Stimulated activated naive CD8-positive, alpha-beta T cell treated with anti-CD3 and anti-CD28 coated beads, Interleukin-15, Interleukin-2, amounts not matched to agents 100 ng/mL and 50 ng/mL, for 24 hours (primary cell): ENCODE measurements at regions not wholly inside any gene's neighbourhood (a gene's known extent, or its start where the extent isn't known, plus 50 kb on each side); places are given as distances from the start of the nearest gene placed in this dataset.
A peak's percentile ranks its signal among the peaks of the same experiment; 100 is the strongest.

Experiments
- H3K27ac Mint-ChIP-seq: one replicate; pipeline ENCODE4 v1.8.0; 2021; ENCODE audit warnings: mild to moderate bottlenecking, mixed read lengths
- H3K27me3 Mint-ChIP-seq: one replicate; pipeline ENCODE4 v1.8.0; 2021; ENCODE audit warnings: mixed read lengths
- H3K36me3 Mint-ChIP-seq: one replicate; pipeline ENCODE4 v1.8.0; 2021; ENCODE audit warnings: low read depth, mixed read lengths
- H3K4me1 Mint-ChIP-seq: one replicate; pipeline ENCODE4 v1.8.0; 2021; ENCODE audit warnings: low read depth, mixed read lengths
- H3K4me3 Mint-ChIP-seq: one replicate; pipeline ENCODE4 v1.8.0; 2021; ENCODE audit warnings: mild to moderate bottlenecking, mixed read lengths
- H3K9me3 Mint-ChIP-seq: one replicate; pipeline ENCODE4 v1.8.0; 2021; ENCODE audit warnings: mixed read lengths

DNA sequence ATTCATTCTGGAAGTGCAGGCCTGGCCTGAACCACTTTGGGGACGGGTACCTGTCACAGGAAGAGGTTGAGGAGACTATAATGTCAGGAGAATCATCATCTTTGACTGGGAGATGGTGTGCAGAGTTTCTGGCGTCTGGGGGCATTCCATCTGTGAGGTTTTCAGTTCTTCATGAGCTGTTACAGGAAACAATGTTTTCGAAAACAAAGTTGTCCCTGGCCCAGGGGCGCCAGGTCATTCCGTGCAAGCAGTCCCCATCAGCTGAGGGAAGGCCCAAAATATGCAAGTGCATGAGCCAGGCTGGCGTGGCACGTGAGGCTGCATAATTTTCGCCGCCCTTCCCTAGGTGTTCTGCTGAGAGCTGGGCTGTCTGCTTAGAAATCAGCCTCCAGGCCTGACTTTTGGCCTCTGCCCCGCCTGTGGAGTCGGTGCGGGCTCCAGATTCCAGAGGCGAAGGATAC, 68.4 kb upstream of the ATP5PO start:
- Mint-ChIP-seq H3K9me3 (peaks cover 5% of the 10 kb centered on the region), H3K4me1 (peaks cover 46% of the 10 kb centered on the region), H3K27ac (peak overlapping the region; percentile 92), H3K4me3 (no peak overlapping the region), H3K36me3 (peaks cover 4% of the 10 kb centered on the region), H3K27me3 (peaks cover 3% of the 10 kb centered on the region)

DNA sequence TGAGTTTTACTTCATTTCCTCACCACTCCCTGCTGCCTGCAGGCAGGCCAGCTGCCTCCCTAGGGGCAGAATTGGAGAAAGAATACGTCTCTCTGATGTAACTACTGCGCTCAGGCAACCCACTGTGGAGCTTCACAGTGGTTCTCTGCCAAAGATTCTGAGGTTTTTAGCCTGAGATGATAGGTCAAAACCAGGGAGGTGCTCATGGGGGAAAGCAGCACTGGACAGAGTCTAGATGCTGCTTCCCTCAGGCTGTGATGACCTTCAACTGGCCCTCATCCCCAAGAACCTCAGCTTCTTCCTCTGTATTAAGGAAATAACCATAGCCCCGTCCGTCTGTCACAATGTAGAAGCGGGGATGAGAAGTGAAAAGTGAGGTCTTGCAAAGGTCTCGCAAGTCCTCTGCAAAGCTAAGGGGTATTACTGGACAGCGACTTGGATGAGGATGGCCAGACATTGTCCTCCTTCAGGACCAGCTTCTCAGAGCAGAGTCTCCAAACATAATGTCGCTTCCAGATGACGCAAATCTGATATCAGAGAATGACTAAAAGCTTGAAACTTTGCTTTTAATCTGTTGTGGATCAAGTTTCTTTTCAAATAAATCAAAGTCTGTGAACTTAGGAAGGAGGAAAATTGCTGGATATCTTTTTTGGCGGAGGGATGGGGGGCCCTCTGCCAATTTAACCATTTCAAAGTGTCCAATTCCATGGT, 65.9 kb upstream of the ATP5PO start:
- Mint-ChIP-seq H3K4me3 (no peak overlapping the region), H3K36me3 (peaks cover 4% of the 10 kb centered on the region), H3K27ac (no peak overlapping the region), H3K9me3 (peaks cover 8% of the 10 kb centered on the region), H3K27me3 (peaks cover 3% of the 10 kb centered on the region), H3K4me1 (peaks cover 71% of the 10 kb centered on the region)

DNA sequence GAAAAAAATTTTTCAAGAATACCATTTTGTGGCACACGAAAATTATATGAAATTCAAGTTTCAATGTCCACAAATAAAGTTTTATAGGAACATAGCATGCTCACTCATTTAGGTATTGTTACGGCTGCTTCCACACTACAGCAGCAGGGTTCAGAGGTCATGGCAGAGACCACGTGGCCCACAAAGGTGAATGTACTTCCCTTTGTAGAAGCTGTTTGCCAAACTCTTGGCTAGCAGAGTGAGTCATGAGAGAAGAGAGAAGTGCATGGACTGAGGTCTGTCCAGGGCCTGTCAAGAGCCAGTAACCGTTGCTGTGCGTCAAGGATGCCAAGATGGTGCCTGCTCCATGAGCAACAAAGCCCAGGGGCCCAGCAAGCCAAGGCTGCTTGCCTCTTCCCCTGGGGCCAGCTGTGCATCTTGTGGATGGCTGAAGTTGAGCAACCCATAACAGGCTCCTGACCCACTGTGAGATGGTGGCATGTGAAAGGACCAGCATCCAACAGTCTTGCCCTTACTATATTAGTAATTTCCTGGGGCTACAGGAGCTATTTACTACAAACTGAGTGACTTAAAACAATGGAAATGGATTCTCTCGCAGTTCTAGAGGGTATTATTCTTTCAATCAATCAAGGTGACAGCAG, 64.8 kb upstream of the ATP5PO start:
- Mint-ChIP-seq H3K4me1 (peaks cover 77% of the 10 kb centered on the region), H3K36me3 (peaks cover 4% of the 10 kb centered on the region), H3K4me3 (no peak overlapping the region), H3K27ac (no peak overlapping the region), H3K9me3 (peaks cover 8% of the 10 kb centered on the region), H3K27me3 (peaks cover 3% of the 10 kb centered on the region)

DNA sequence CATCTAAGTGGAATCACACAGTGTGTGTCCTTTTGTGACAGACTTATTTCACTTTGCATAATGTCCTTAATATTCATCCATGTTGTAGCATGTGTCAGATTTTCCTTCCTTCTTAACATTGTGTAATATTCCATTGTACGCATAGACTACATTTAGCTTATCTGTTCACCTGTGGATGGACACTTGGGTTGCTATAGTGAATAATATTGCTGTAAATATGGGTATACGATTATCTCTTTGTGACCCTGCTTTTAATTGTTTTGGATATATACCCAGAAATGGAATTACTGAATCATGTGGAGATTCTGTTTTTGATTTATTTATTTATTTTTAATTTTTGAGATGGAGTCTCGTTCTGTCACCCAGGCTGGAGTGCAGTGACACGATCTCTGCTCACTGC, 63.0 kb upstream of the ATP5PO start:
- Mint-ChIP-seq H3K9me3 (peaks cover 3% of the 10 kb centered on the region), H3K27ac (peak overlapping the region; percentile 56), H3K4me1 (peaks cover 76% of the 10 kb centered on the region), H3K36me3 (no peaks in the 10 kb centered on the region), H3K4me3 (no peak overlapping the region), H3K27me3 (no peaks in the 10 kb centered on the region)

DNA sequence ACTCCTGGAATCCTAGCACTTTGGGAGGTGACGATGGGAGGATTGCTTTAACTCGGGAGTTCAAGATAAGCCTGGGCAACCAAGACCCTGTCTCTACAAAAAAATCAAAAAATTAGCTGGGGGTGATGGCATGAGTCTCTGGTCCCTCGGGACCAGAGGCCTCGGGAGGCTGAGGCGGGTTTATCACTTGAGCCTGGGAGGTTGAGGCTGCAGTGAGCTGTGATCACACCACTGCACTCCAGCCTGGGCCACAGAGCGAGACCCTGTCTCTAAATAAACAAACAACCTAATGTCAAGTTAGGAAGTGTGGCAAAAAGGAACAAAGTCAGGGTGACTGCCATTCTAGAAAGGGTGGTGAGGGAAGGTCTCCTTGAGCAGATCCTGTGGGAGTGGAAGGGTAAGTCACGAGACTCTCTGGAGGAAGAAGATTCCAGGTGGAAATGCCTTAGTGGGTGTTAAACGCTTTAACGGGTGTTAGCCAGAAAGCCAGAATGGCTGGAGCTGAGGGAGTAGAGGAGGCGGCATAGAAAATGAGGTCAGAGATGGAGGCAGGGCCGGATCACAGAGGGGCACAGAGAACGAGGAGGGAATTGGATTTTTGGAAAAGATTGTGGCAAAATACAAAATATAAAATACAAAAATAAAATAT, 62.2 kb upstream of the ATP5PO start:
- Mint-ChIP-seq H3K4me1 (peaks cover 73% of the 10 kb centered on the region), H3K4me3 (no peak overlapping the region), H3K27ac (peak overlapping the region; percentile 100), H3K9me3 (peaks cover 3% of the 10 kb centered on the region), H3K27me3 (no peaks in the 10 kb centered on the region), H3K36me3 (no peaks in the 10 kb centered on the region)

DNA sequence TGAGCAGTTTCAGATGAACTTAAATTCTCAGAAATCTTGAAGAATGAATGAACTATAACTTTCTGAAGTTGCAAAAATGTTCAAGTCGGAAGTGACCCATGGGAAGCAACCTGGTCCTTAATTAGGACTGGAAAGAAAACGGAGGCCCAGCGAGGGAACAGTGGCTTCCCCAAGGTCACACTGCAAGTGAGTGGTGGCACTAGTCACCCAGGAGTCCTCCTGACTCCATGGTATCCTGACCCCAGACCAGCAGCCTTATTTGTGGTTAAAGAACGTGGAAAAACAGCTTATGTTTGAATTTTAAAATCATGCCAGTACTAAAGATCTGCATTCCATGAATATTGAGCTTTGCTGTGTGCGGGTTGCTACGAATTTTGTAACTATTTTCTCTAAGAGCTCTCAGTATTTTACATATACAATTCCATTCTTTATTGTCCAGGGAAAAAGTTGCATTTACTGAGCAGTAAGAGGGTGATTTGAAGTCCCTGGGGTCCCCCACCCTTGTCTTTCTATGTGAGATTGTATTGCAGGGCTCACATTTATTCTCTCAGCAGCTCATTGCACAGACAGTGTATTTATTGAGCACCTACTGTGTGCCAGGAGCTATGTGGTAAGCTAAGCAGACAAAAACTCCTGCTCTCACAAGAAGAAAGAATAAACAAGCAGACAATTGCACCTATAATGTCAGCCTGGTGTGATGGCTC, 61.6 kb upstream of the ATP5PO start:
- Mint-ChIP-seq H3K4me1 (peaks cover 73% of the 10 kb centered on the region), H3K27ac (peak overlapping the region; percentile 100), H3K9me3 (peaks cover 3% of the 10 kb centered on the region), H3K27me3 (no peaks in the 10 kb centered on the region), H3K36me3 (no peaks in the 10 kb centered on the region), H3K4me3 (peak overlapping the region; percentile 85)

DNA sequence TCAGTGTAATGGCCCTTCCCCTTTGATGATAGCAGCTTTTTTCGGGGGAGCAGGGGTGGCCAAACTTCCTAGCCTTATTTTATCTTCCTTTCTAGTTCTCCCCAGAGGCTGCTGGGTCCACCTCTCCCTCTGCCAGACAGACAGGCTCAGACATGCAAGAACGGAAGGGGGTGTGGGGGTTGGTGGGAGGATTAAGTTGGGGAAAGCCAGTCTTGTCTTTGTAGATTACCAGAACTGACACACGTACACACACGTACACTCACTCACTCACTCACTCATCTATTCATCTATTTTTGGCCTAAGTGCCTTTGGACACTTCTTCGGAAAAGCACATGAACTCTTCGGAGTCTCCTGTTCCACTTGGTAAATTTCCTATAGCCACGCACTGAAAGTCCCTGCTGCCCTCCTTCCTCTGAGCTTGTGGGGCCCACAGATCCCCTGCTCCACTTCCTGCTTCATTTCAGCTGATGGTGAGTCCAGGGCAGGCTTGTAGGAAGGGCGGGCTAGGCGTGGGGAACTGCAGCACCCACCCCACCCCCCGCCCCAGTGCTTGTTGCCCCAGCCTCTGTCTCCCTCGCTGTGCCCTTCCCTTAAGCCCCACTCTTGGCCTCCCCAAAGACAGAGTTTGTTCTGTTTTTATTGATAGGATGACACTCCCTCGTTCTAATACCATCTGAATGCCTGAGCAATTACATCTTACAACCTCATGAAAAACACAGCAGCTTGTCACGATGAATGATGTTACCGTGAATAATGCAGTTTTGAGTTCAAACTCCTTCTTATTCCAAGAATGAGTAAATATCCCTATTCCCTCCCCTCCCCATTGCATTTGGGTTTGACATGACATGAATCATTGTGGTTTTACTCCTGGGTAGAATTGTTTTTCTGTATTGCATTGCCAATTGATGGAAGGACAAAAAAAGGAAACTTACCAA, 60.7 kb upstream of the ATP5PO start:
- Mint-ChIP-seq H3K27me3 (no peaks in the 10 kb centered on the region), H3K27ac (peak overlapping the region; percentile 100), H3K4me1 (peaks cover 68% of the 10 kb centered on the region), H3K9me3 (peaks cover 3% of the 10 kb centered on the region), H3K36me3 (no peaks in the 10 kb centered on the region), H3K4me3 (peak overlapping the region; percentile 85)

DNA sequence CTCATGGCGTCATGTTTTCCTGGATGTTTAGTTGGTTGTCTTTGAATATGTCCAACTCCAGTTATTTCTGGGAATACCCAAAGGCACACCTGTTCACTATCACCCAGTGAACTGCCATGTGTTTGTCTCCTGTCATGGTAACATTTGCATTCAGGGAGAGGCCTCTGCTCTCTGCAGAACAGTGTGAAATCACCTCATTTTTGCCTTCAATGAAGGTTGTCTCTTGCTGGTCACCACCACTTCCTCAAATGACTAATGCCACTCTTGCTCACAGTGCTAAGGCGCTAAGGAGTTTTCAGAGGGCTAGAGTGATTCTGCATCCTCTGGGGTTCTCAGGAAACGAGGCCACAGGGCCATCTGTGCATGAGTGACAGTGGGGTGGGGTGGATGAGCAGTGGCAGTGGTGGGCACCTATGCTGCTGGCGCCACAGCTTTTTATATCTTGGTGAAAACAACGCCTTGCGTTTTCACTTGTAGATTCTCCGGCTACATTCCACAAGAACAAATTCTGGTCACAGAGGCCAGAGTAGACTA, 60.0 kb upstream of the ATP5PO start:
- peaks cover 61% of the 10 kb centered on the region for H3K4me1 Mint-ChIP-seq
- H3K9me3 Mint-ChIP-seq: peaks cover 3% of the 10 kb centered on the region
- H3K27ac Mint-ChIP-seq: peak overlapping the region; percentile 100
- H3K4me3 Mint-ChIP-seq: peak overlapping the region; percentile 85
- H3K36me3 Mint-ChIP-seq: no peaks in the 10 kb centered on the region
- no peaks in the 10 kb centered on the region for H3K27me3 Mint-ChIP-seq

DNA sequence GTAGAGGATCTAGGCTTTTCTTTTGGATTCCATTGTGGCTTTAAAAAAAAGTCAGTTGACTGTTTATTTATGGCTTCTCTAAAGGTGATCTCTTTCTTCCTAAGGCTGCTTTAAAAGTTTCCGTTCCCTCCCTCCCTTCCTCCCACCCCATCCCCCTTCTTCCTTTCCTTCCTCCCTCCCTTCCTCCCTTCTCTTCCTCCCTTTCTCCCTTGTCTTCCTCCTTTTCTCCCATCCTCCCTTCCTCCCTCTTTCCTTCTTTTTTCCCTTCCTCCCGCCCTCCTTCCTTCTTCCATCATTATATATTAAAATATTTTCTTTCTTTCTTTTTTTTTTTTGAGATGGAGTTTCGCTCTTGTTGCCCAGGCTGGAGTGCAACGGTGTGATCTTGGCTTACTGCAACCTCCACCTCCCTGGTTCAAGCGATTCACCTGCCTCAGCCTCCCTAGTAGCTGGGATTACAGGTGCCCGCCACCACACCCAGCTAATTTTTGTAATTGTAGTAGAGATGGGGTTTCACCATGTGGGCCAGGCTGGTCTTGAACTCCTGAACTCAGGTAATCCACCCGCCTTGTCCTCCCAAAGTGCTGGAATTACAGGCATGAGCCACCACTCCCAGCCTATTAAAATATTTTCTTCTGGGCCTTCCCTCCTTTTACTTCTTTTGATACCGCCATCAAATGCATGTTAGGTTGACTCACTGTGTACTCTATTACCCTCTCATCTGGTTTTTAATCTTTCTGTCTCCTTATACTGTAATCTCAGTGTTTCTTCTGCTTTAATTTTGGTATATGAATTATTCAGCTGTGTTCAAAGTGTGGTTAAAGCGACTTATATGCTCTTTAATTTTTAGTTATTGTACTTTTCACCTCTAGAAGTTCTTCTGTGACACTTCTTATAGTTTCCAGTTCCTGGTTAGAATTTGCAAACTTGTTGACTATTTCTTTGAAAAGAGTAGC, 59.2 kb upstream of the ATP5PO start:
- H3K27ac Mint-ChIP-seq: peak overlapping the region; percentile 100
- H3K9me3 Mint-ChIP-seq: peaks cover 3% of the 10 kb centered on the region
- H3K4me1 Mint-ChIP-seq: peaks cover 56% of the 10 kb centered on the region
- H3K4me3 Mint-ChIP-seq: peak overlapping the region; percentile 85
- no peaks in the 10 kb centered on the region for H3K27me3 Mint-ChIP-seq
- no peaks in the 10 kb centered on the region for H3K36me3 Mint-ChIP-seq

DNA sequence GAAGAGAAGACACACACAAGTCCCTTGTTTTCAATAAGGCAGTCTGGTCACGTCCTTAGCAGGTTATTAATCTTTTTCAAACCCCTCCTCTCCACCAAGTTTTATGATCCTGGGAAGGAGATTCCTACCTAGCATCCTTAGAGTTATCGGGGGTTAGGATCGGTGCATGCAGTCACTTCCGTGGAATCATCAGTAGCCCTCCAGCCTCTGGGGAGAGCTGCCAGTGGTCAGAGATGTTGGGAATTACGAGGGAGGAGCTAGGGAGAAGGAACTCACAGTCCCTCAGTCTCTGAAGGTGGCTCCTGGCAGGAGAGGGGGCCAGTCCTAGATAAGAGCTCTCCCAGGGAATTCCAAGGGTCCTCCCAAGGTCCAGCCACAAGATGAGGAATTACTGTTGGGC, 57.7 kb upstream of the ATP5PO start:
- Mint-ChIP-seq H3K9me3 (peaks cover 3% of the 10 kb centered on the region), H3K4me3 (no peak overlapping the region), H3K4me1 (peaks cover 49% of the 10 kb centered on the region), H3K27ac (peak overlapping the region; percentile 39), H3K36me3 (peaks cover 1% of the 10 kb centered on the region), H3K27me3 (no peaks in the 10 kb centered on the region)

DNA sequence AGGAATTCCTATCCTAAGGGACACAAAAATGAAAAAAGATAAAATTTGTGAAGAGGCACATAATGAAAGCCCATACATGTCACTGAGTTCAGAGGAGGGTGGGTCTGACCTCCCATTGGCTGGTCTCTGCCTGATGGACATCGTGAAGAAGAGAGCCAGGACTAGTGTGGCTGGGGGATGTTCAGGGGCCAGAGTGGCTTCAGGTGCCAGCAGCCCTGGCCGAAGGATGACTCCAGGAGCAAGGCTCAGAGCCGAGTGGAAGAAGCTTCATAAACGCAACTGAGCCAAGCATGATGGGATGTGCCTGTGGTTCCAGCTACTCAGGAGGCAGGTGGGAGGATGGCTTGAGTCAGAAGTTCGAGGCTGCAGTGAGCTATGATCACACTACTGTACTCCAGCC, 56.9 kb upstream of the ATP5PO start:
- Mint-ChIP-seq H3K27me3 (no peaks in the 10 kb centered on the region), H3K4me1 (peaks cover 45% of the 10 kb centered on the region), H3K4me3 (no peak overlapping the region), H3K27ac (no peak overlapping the region), H3K9me3 (no peaks in the 10 kb centered on the region), H3K36me3 (peaks cover 5% of the 10 kb centered on the region)

DNA sequence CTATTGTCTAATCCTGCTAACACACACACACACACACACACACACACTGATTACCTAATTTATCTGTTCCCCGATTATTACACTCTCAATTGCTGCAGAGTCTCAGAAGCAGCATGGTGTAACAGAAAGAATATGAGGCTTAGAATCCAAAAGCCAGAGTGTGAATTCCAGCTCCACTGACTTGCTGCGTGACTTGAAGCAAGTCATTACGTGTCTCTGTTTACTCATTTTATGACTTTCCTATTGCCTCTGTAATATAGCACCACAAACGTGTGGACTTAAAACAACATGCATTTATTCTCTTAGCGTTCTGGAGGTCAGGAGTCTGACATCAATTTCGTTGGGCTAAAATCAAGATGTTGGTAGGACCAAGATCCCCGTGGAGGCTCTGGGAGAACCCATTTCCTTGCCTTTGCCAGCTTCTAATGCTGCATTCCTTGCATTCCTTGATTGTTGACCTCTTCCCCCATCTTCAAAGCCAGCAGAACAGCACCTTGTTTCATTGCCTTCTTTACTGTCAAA, 55.9 kb upstream of the ATP5PO start:
- H3K9me3 Mint-ChIP-seq: no peaks in the 10 kb centered on the region
- H3K4me1 Mint-ChIP-seq: peaks cover 38% of the 10 kb centered on the region
- H3K27me3 Mint-ChIP-seq: no peaks in the 10 kb centered on the region
- H3K4me3 Mint-ChIP-seq: no peak overlapping the region
- no peak overlapping the region for H3K27ac Mint-ChIP-seq
- peaks cover 5% of the 10 kb centered on the region for H3K36me3 Mint-ChIP-seq

DNA sequence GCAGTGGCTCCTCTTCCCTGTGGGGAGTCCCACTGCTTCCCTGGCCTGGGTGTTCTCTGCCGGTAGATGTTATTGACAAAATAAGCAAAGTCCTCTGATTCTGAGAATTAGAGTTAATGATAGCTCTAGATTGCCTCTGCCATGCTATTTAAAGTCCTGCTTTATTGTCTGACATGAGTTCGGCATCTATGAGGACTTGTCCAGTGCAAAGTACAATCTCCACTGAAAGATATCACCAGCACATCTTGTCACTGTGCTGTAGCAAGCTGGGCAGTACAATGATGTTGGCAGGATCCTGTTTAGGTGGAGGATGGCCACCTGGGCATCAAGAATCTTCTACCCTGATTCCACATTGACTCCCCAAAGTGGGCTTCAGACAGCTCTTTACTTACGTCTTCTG, 54.0 kb upstream of the ATP5PO start:
- Mint-ChIP-seq H3K27me3 (no peaks in the 10 kb centered on the region), H3K4me3 (no peak overlapping the region), H3K4me1 (peaks cover 21% of the 10 kb centered on the region), H3K36me3 (peaks cover 6% of the 10 kb centered on the region), H3K27ac (no peak overlapping the region), H3K9me3 (no peaks in the 10 kb centered on the region)
